Astrocyte of the spinal cord (primary cell): ENCODE measurements at regions not wholly inside any gene's neighbourhood (a gene's known extent, or its start where the extent isn't known, plus 50 kb on each side); places are given as distances from the start of the nearest gene placed in this dataset.
A peak's percentile ranks its signal among the peaks of the same experiment; 100 is the strongest.
"Not testable (repeated sequence)": the region's sequence is repeated elsewhere in the genome, so short reads cannot be mapped to it uniquely, and the experiment has no call there.

Source experiments
- DNase-seq: peaks from one replicate; pipeline ENCODE4 v3.0.0; 2011; ENCODE audit warnings: low read depth, low spot score
- H3K4me3 ChIP-seq: 2 replicates; pipeline ENCODE4 v1.5.1; 2011; ENCODE audit warnings: low read depth, mild to moderate bottlenecking, low read length, moderate library complexity
- CTCF ChIP-seq: IDR thresholded peaks from 2 replicates; pipeline ENCODE4 v1.5.1; 2012; ENCODE audit warnings: low read depth, mild to moderate bottlenecking, low read length, inconsistent platforms
- in situ Hi-C: cut with HindIII; loops from 2 replicates; pipeline ENCODE4 v1.10.0; 2017; ENCODE audit warnings: low sequenced_read_pairs

GRCh38 chr3:116512281-116512680, 67.0 kb upstream of the LSAMP start:
- in situ Hi-C loops = no loop called here
- no peak for DNase-seq
- no peak overlapping the region for H3K4me3 ChIP-seq
- no peak for TF ChIP-seq CTCF

DNA sequence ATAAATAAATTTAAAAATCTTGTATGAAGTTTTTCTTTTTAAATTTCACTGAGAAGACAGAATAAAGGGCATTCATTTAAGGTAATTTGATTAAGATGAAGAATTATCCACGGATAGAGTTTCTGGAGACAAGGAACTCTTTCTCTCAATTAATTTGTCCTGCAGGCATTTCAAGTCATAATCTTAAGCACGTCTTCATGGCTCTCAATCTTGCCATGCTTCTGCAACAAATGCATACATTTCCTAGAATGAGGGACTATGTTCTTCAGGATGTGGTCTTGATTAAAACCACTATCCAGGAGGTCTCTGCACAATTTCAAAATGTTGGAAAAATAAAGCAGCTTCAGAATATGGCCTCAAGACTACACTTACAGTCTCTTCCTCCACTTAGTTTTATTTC, 67.6 kb upstream of the LSAMP start:
- TF ChIP-seq CTCF = no peak
- DNase-seq = no peak
- in situ Hi-C loops = no loop called here
- no peak overlapping the region for H3K4me3 ChIP-seq

DNA sequence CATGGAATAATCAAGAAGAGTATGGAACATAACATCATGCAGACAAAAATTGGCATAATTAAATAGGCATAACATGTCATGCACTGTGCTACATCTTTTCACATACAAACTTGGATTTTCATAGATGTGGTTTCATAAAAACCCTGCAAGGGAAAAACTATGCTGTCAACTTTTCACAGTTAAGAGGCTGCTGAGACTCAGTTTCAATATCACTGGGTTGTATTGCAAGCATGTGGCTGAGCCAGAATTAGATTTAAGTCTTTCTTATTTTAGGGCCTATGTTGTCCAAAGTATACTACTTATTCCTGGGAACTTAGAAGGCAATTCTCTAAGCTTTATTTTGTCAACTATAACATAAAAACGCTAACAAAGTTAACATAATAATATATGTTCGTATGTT, 70.7 kb upstream of the LSAMP start:
- TF ChIP-seq CTCF = no peak
- no peak for DNase-seq
- in situ Hi-C loops = no loop called here

GRCh38 chr3:116517308-116517707, 72.0 kb upstream of the LSAMP start:
- no peak overlapping the region for H3K4me3 ChIP-seq
- TF ChIP-seq CTCF = peak; percentile 33
- in situ Hi-C loops = no loop called here
- DNase-seq = peak; percentile 5

More for the DNA sequence above, 70.7 kb upstream of the LSAMP start:
- H3K4me3 ChIP-seq = no peak overlapping the region

DNA sequence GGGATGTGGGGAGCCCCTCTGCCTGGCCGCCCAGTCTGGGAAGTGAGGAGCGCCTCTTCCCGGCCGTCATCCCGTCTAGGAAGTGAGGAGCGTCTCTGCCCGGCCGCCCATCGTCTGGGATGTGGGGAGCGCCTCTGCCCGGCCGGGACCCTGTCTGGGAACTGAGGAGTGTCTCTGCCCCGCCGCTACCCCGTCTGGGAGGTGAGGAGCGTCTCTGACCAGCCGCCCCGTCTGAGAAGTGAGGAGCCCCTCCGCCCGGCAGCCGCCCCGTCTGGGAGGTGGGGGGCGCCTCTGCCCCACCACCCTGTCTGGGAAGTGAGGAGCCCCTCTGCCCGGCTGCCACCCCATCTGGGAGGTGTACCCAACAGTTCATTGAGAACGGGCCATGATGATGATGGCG, 73.8 kb upstream of the LSAMP start:
- in situ Hi-C loops, DNase-seq, H3K4me3 ChIP-seq: not testable (repeated sequence)

DNA sequence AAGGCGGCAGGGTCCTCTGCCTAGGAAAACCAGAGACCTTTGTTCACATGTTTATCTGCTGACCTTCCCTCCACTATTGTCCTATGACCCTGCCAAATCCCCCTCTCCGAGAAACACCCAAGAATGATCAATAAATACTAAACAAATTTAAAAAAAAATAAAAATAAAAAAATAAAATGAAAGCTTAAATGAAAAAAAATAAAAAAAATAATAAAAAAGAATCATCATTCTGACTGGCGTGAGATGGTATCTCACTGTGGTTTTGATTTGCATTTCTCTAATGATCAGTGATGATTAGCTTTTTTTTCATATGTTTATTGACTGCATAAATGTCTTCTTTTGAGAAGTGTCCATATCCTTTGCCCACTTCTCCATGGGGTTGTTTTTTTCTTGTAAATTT, 74.5 kb upstream of the LSAMP start:
- DNase-seq, H3K4me3 ChIP-seq, in situ Hi-C loops: not testable (repeated sequence)

- no peak for TF ChIP-seq CTCF
- H3K4me3 ChIP-seq = no peak overlapping the region
- in situ Hi-C loops = no loop called here
- DNase-seq = peak; percentile 13
These were observed 79.3 kb upstream of the LSAMP start for GRCh38 chr3:116524453-116525210.

DNA sequence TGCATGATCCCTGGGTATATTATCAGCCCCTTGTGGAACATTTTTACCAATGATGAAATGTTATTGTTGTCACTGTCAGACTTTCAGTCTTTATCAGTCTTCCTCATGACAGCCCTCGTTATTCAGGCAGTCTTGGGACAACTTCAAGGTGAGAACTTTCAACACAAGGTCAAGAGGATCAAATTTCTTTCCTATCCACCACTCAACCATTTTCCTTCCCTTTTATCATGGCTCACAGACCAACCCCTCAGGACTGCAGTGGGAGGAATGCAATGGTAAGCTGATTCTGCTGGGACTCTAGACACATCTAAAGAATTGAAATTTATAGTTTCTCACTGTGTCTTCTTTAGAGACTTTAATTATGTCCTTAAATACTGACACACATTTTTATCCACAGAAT, 107.0 kb upstream of the LSAMP start:
- no peak for DNase-seq
- TF ChIP-seq CTCF = no peak
- in situ Hi-C loops = no loop called here
- no peak overlapping the region for H3K4me3 ChIP-seq
